Prostate gland (tissue), 2 donors: ENCODE measurements at regions not wholly inside any gene's neighbourhood (a gene's known extent, or its start where the extent isn't known, plus 50 kb on each side); places are given as distances from the start of the nearest gene placed in this dataset.

Source experiments
- DNase-seq: peaks from one replicate; pipeline ENCODE4 v3.0.0-alpha.2; 2019; ENCODE audit warnings: low spot score
- H3K27ac ChIP-seq, 2 donors: fragments of 200-600 bp; sonication (generic); 2 replicates each; pipeline ENCODE4 v1.5.1; 2017 to 2019
- H3K27me3 ChIP-seq: fragments of 200-600 bp; sonication (generic); replicated peaks from 2 replicates; pipeline ENCODE4 v1.5.1; 2019; ENCODE audit not compliant: insufficient read depth
- H3K36me3 ChIP-seq, 2 donors: fragments of 200-600 bp; sonication (generic); 1 replicate in 1 of 2; 2 replicates in 1 of 2; pipeline versions ENCODE4 v1.5.1 to v1.8.1; 2017 to 2019
- H3K4me1 ChIP-seq: fragments of 200-600 bp; sonication (generic); replicated peaks from 2 replicates; pipeline ENCODE4 v1.5.1; 2019
- H3K4me3 ChIP-seq, 2 donors: fragments of 200-600 bp; sonication (generic); 2 replicates each; pipeline ENCODE4 v1.5.1; 2017 to 2019
- H3K9me3 ChIP-seq: fragments of 200-600 bp; sonication (generic); 2 replicates; pipeline ENCODE4 v1.5.1; 2017
- CTCF ChIP-seq, 4 experiments: fragments of 200-600 bp in 2 of 4; fragments of 450-650 bp in 2 of 4; sonication (generic) in 2 of 4; IDR thresholded peaks; 1 replicate in 3 of 4; 2 replicates in 1 of 4; pipeline ENCODE4 v1.5.1; 2016 to 2019; ENCODE audit warnings: antibody characterized with exemption in 4 of 4, mild to moderate bottlenecking in 2 of 4, moderate library complexity in 2 of 4
- POLR2A ChIP-seq: fragments of 450-650 bp; IDR thresholded peaks from one replicate; pipeline ENCODE4 v1.6.1; 2016; ENCODE audit warnings: antibody characterized with exemption, mild to moderate bottlenecking
- POLR2AphosphoS5 ChIP-seq: sonication (generic); formaldehyde crosslinking; IDR thresholded peaks from one replicate; pipeline ENCODE4 v1.6.1; 2017; ENCODE audit warnings: antibody characterized with exemption
- WGBS: methylation state at CpG from one replicate; pipeline ENCODE4 v1.1.5; 2018; 5-methylcytosine and 5-hydroxymethylcytosine counted together
- intact Hi-C: fragments of 100-400 bp; cut with DNase I; formaldehyde crosslinking; loops from one replicate; pipeline ENCODE4 v1.14.2; 2022

GRCh38 chr4:72858328-72858727 lies 211.2 kb downstream of the COX18 start:
- no peak for TF ChIP-seq POLR2A
- TF ChIP-seq CTCF (IDR thresholded peaks at IDR 0.05): no peak
- TF ChIP-seq POLR2AphosphoS5: no peak
- no peaks in the 10 kb centered on the region for H3K4me1 ChIP-seq
- H3K27ac ChIP-seq: no peak overlapping the region
- no peak for DNase-seq
- intact Hi-C loops: no loop called here
- no peaks in the 10 kb centered on the region for H3K9me3 ChIP-seq
- no peaks in the 10 kb centered on the region for H3K36me3 ChIP-seq
- H3K4me3 ChIP-seq: no peak overlapping the region
- no peaks in the 10 kb centered on the region for H3K27me3 ChIP-seq
- WGBS: 80% methylated on average over 4 of the region's 4 CpGs

DNA sequence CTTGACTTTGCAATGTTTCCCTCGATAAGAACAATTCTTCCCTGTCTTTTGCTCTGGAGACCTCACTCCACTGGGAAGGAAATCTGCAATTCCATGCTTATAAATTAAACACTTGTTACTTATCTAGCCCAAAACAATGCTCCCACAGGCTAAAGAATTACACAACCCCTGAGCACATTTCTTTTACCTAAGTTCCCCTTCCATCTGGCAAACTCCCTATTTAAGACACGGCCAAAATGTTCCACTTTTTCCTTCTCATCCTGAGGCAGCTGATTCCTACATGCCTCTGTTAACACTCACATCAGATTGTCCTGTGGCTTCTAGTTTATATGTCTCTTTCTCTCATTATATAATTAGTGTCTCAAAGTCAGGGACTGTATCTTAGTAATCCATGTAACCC lies 211.7 kb downstream of the COX18 start:
- DNase-seq: no peak
- H3K27ac ChIP-seq: no peak overlapping the region
- H3K4me3 ChIP-seq: no peak overlapping the region
- H3K36me3 ChIP-seq: no peaks in the 10 kb centered on the region
- intact Hi-C loops: no loop called here
- H3K4me1 ChIP-seq: no peaks in the 10 kb centered on the region
- H3K9me3 ChIP-seq: no peaks in the 10 kb centered on the region
- no peaks in the 10 kb centered on the region for H3K27me3 ChIP-seq
- 38% methylated on average over 2 of the region's 2 CpGs for WGBS
- TF ChIP-seq POLR2AphosphoS5: no peak
- no peak for TF ChIP-seq POLR2A
- TF ChIP-seq CTCF (IDR thresholded peaks at IDR 0.05): no peak

- DNase-seq: no peak
- WGBS: 48% methylated on average over 1 of the region's 1 CpG
- intact Hi-C loops: no loop called here
- H3K4me1 ChIP-seq: no peaks in the 10 kb centered on the region
- H3K27me3 ChIP-seq: no peaks in the 10 kb centered on the region
- H3K9me3 ChIP-seq: no peaks in the 10 kb centered on the region
- no peak overlapping the region for H3K27ac ChIP-seq
- no peak overlapping the region for H3K4me3 ChIP-seq
- no peak for TF ChIP-seq CTCF (IDR thresholded peaks at IDR 0.05)
- no peak for TF ChIP-seq POLR2AphosphoS5
- TF ChIP-seq POLR2A: no peak
- no peaks in the 10 kb centered on the region for H3K36me3 ChIP-seq
Observed at GRCh38 chr4:72857216-72857615, 212.3 kb downstream of the COX18 start.

DNA sequence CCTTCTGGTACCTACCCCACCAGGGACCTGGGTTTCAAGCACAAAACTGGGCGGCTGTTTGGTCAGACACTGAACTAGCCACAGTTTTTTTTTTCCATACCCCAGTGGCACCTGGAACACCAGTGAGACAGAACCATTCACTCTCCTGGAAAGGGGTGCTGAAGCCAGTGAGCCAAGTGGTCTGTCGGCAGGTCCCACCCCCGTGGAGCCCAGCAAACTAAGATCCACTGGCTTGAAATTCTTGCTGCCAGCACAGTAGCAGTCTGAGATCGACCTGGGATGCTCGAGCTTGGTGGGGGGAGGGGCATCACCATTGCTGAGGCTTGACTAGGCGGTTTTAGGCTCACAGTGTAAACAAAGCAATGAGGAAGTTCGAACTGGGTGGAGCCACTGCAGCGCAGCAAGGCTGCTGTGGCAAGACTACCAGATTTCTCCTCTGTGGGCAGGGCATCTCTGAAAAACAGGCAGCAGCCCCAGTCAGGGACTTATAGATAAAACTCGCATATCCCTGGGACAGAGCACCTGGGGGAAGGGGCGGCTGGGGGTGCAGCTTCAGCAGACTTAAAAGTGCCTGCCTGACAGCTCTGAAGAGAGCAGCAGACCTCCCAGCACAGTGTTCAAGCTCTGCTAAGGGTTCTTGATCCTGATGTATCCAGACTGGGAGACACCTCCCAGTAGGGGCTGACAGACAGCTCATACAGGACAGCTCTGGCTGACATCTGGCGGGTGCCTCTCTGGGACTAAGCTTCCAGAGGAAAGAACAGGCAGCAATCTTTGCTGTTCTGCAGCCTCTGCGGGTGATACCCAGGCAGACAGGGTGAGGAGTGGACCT lies 223.0 kb downstream of the COX18 start:
- TF ChIP-seq POLR2AphosphoS5 (no peak), CTCF (IDR thresholded peaks at IDR 0.05) (no peak), POLR2A (no peak)
- Histone ChIP-seq H3K27ac (no peak overlapping the region), H3K36me3 (no peaks in the 10 kb centered on the region), H3K9me3 (no peaks in the 10 kb centered on the region), H3K27me3 (no peaks in the 10 kb centered on the region), H3K4me1 (no peaks in the 10 kb centered on the region), H3K4me3 (no peak overlapping the region)
- intact Hi-C loops: no loop called here
- 56% methylated on average over 12 of the region's 12 CpGs for WGBS
- no peak for DNase-seq

- Histone ChIP-seq H3K4me3 (no peak overlapping the region), H3K36me3 (no peaks in the 10 kb centered on the region), H3K27ac (no peak overlapping the region), H3K9me3 (no peaks in the 10 kb centered on the region), H3K27me3 (no peaks in the 10 kb centered on the region), H3K4me1 (no peaks in the 10 kb centered on the region)
- intact Hi-C loops: no loop called here
- no peak for DNase-seq
- no peak for TF ChIP-seq POLR2A
- TF ChIP-seq POLR2AphosphoS5: no peak
Observed at GRCh38 chr4:72843466-72843865, 226.1 kb downstream of the COX18 start.
